GM21381 (cell line): ENCODE measurements at regions not wholly inside any gene's neighbourhood (a gene's known extent, or its start where the extent isn't known, plus 50 kb on each side); places are given as distances from the start of the nearest gene placed in this dataset.

ENCODE experiments used
- ATAC-seq: cut with Tn5 transposase; IDR thresholded peaks from one replicate; pipeline ENCODE4 v1.9.1; 2021; ENCODE audit warnings: mild to moderate bottlenecking, moderate library complexity; ENCODE audit not compliant: unreplicated experiment

- no peak for ATAC-seq
Measured at GRCh38 chr7:50210706-50211115, 93.8 kb upstream of the IKZF1 start.

GRCh38 chr7:50209461-50210135 lies 94.9 kb upstream of the IKZF1 start:
- ATAC-seq, result no peak

- ATAC-seq, result no peak
Measured at GRCh38 chr7:50208378-50208982, 96.0 kb upstream of the IKZF1 start.

- ATAC-seq, result no peak
Measured at GRCh38 chr7:50207686-50208255, 96.7 kb upstream of the IKZF1 start.

GRCh38 chr7:50207251-50207564 lies 97.3 kb upstream of the IKZF1 start:
- no peak for ATAC-seq

GRCh38 chr7:50206453-50207250 lies 97.9 kb upstream of the IKZF1 start:
- ATAC-seq, result no peak

GRCh38 chr7:50205011-50205410 lies 99.5 kb upstream of the IKZF1 start:
- ATAC-seq, result no peak

GRCh38 chr7:50204581-50204980 lies 99.9 kb upstream of the IKZF1 start:
- ATAC-seq, result no peak

GRCh38 chr7:50203521-50203920 lies 101.0 kb upstream of the IKZF1 start:
- no peak for ATAC-seq

GRCh38 chr7:50202052-50202555 lies 102.4 kb upstream of the IKZF1 start:
- ATAC-seq, result no peak

GRCh38 chr7:50199824-50200223 lies 104.7 kb upstream of the IKZF1 start:
- no peak for ATAC-seq

- ATAC-seq, result peak; percentile 69
Measured at GRCh38 chr7:50197549-50197948, 104.5 kb upstream of the ZPBP start.

- no peak for ATAC-seq
Measured at GRCh38 chr7:50196719-50197118, 103.7 kb upstream of the ZPBP start.

GRCh38 chr7:50190776-50191175 lies 97.7 kb upstream of the ZPBP start:
- no peak for ATAC-seq

- ATAC-seq, result no peak
Measured at GRCh38 chr7:50189371-50189770, 96.3 kb upstream of the ZPBP start.

GRCh38 chr7:50185951-50186682 lies 93.1 kb upstream of the ZPBP start:
- ATAC-seq, result no peak

GRCh38 chr7:50185208-50185607 lies 92.2 kb upstream of the ZPBP start:
- ATAC-seq, result no peak

GRCh38 chr7:50184271-50184990 lies 91.4 kb upstream of the ZPBP start:
- no peak for ATAC-seq

- ATAC-seq, result no peak
Measured at GRCh38 chr7:50182759-50183158, 89.7 kb upstream of the ZPBP start.

GRCh38 chr7:50181081-50181480 lies 88.0 kb upstream of the ZPBP start:
- ATAC-seq, result no peak
